Neural cell (in vitro differentiated cells): ENCODE measurements at regions not wholly inside any gene's neighbourhood (a gene's known extent, or its start where the extent isn't known, plus 50 kb on each side); places are given as distances from the start of the nearest gene placed in this dataset.

Experiments
- H2AFZ ChIP-seq: fragments of 200-600, 300-800 bp; sonication (generic), shearing (Covaris generic); 2 replicates; pipeline ENCODE4 v1.6.0; 2014; ENCODE audit warnings: low read depth, mild to moderate bottlenecking, antibody characterized with exemption, low read length, moderate library complexity
- H3F3A ChIP-seq: fragments of 200-600 bp; shearing (Covaris generic); 2 replicates; pipeline ENCODE4 v1.6.1; 2016; ENCODE audit warnings: mild to moderate bottlenecking, moderate library complexity, mixed read lengths, antibody characterized with exemption, low read length; ENCODE audit not compliant: insufficient read depth, poor library complexity, severe bottlenecking
- H3K27ac ChIP-seq: fragments of 200-600, 300-800 bp; sonication (generic), shearing (Covaris generic); 2 replicates; pipeline ENCODE4 v1.5.1; 2014; ENCODE audit warnings: mild to moderate bottlenecking, low read length, moderate library complexity
- H3K27me3 ChIP-seq: fragments of 300-800, 200-600 bp; sonication (generic), shearing (Covaris generic); 2 replicates; pipeline ENCODE4 v1.6.0; 2014; ENCODE audit warnings: mild to moderate bottlenecking, low read depth, low read length, moderate library complexity; ENCODE audit not compliant: insufficient read depth
- H3K36me3 ChIP-seq: fragments of 300-800, 200-600 bp; sonication (generic), shearing (Covaris generic); 2 replicates; pipeline ENCODE4 v1.5.1; 2014; ENCODE audit warnings: mild to moderate bottlenecking, antibody characterized with exemption, low read length, moderate library complexity; ENCODE audit not compliant: insufficient read depth
- H3K4me2 ChIP-seq: fragments of 300-800, 200-600 bp; sonication (generic), shearing (Covaris generic); 2 replicates; pipeline ENCODE4 v1.6.0; 2014; ENCODE audit warnings: mild to moderate bottlenecking, low read length
- H3K4me3 ChIP-seq: fragments of 300-800, 200-600 bp; sonication (generic), shearing (Covaris generic); 2 replicates; pipeline ENCODE4 v1.5.1; 2014; ENCODE audit warnings: mild to moderate bottlenecking, low read length, moderate library complexity
- H3K79me2 ChIP-seq: fragments of 200-600 bp; shearing (Covaris generic); replicated peaks from 2 replicates; pipeline ENCODE4 v1.6.0; 2014; ENCODE audit warnings: mild to moderate bottlenecking, low read length, moderate library complexity; ENCODE audit not compliant: insufficient read depth
- H3K9ac ChIP-seq: fragments of 300-800, 200-600 bp; sonication (generic), shearing (Covaris generic); 2 replicates; pipeline ENCODE4 v1.6.1; 2016; ENCODE audit warnings: mild to moderate bottlenecking, low read length, mixed read lengths
- H3K9me2 ChIP-seq: fragments of 200-600 bp; shearing (Covaris generic); 2 replicates; pipeline ENCODE4 v1.6.1; 2016; ENCODE audit warnings: mild to moderate bottlenecking, low read length, mixed read lengths; ENCODE audit not compliant: insufficient read depth
- H3K9me3 ChIP-seq: fragments of 200-600, 300-800 bp; sonication (generic), shearing (Covaris generic); 2 replicates; pipeline ENCODE4 v1.6.1; 2016; ENCODE audit warnings: mild to moderate bottlenecking, mixed run types, low read length, moderate library complexity, mixed read lengths
- H4K20me1 ChIP-seq: fragments of 200-600 bp; shearing (Covaris generic); 2 replicates; pipeline ENCODE4 v1.6.1; 2016; ENCODE audit warnings: mild to moderate bottlenecking, mixed run types; ENCODE audit not compliant: insufficient read depth
- EP300 ChIP-seq: fragments of 450-650 bp; conservative IDR thresholded peaks from 2 replicates; pipeline ENCODE4 v1.6.1; 2014; ENCODE audit warnings: antibody characterized with exemption, mild to moderate bottlenecking, moderate library complexity; ENCODE audit not compliant: poor library complexity, severe bottlenecking
- EZH2 ChIP-seq: fragments of 200-600, 300-800 bp; shearing (Covaris generic), sonication (generic); IDR thresholded peaks from 2 replicates; pipeline ENCODE4 v1.6.1; 2014; ENCODE audit warnings: antibody characterized with exemption, low read length, borderline replicate concordance, mild to moderate bottlenecking; ENCODE audit not compliant: insufficient read depth, poor library complexity, severe bottlenecking
- MXI1 ChIP-seq: fragments of 450-650 bp; conservative IDR thresholded peaks from 2 replicates; pipeline ENCODE4 v1.6.1; 2014; ENCODE audit warnings: antibody characterized with exemption, mild to moderate bottlenecking; ENCODE audit not compliant: poor library complexity, severe bottlenecking
- POLR2AphosphoS5 ChIP-seq: IDR thresholded peaks from 2 replicates; pipeline ENCODE4 v1.6.1; 2012
- RAD21 ChIP-seq: fragments of 450-650 bp; conservative IDR thresholded peaks from 2 replicates; pipeline ENCODE4 v1.6.1; 2014; ENCODE audit warnings: antibody characterized with exemption, mild to moderate bottlenecking, moderate library complexity
- REST ChIP-seq: IDR thresholded peaks from 2 replicates; pipeline ENCODE4 v1.6.1; 2012; ENCODE audit warnings: borderline replicate concordance
- SMC3 ChIP-seq: fragments of 450-650 bp; conservative IDR thresholded peaks from 2 replicates; pipeline ENCODE4 v1.6.1; 2014; ENCODE audit warnings: antibody characterized with exemption, mild to moderate bottlenecking, moderate library complexity; ENCODE audit not compliant: poor library complexity
- TAF1 ChIP-seq: IDR thresholded peaks from 2 replicates; pipeline ENCODE4 v1.6.1; 2012; ENCODE audit warnings: low read depth
- TF ChIP-seq, protein P1 (sequence below): fragments of 450-650 bp; IDR thresholded peaks from 2 replicates; pipeline ENCODE4 v1.5.1; 2014; ENCODE audit warnings: antibody characterized with exemption, mild to moderate bottlenecking, moderate library complexity; ENCODE audit not compliant: poor library complexity, severe bottlenecking

DNA sequence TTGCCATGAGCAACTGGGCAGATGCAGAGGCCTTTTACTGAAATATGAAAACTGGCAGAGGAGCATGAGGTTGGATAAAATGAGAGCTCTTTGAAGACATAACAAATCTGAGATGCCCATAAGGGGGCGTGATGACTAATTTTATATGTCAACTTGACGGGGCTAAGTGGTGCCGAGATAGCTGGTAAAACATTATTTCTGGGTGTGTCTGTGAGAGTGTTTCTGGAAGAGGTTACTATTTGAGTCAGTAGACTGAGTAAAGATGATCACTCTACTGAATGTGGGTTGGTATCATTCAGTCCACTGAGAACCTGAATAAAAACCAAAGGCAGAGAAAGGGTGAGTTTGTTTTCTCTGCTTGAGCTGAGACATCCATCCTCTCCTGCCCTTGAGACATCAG lies 454.2 kb downstream of the NPIPA7 start:
- no peak overlapping the region for H3K9ac ChIP-seq
- no peaks in the 10 kb centered on the region for H3K79me2 ChIP-seq
- H3K27me3 ChIP-seq: no peaks in the 10 kb centered on the region
- H3K9me2 ChIP-seq: no peaks in the 10 kb centered on the region
- no peak overlapping the region for H2AFZ ChIP-seq
- no peak for TF ChIP-seq EP300
- TF ChIP-seq, protein P1, sequence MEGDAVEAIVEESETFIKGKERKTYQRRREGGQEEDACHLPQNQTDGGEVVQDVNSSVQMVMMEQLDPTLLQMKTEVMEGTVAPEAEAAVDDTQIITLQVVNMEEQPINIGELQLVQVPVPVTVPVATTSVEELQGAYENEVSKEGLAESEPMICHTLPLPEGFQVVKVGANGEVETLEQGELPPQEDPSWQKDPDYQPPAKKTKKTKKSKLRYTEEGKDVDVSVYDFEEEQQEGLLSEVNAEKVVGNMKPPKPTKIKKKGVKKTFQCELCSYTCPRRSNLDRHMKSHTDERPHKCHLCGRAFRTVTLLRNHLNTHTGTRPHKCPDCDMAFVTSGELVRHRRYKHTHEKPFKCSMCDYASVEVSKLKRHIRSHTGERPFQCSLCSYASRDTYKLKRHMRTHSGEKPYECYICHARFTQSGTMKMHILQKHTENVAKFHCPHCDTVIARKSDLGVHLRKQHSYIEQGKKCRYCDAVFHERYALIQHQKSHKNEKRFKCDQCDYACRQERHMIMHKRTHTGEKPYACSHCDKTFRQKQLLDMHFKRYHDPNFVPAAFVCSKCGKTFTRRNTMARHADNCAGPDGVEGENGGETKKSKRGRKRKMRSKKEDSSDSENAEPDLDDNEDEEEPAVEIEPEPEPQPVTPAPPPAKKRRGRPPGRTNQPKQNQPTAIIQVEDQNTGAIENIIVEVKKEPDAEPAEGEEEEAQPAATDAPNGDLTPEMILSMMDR: no peak
- TF ChIP-seq EZH2: no peak
- TF ChIP-seq POLR2AphosphoS5: no peak
- no peak for TF ChIP-seq MXI1
- no peak for TF ChIP-seq TAF1
- TF ChIP-seq RAD21: no peak
- no peak for TF ChIP-seq REST
- no peak for TF ChIP-seq SMC3
- no peak overlapping the region for H3K4me3 ChIP-seq
- H3K36me3 ChIP-seq: no peaks in the 10 kb centered on the region
- no peak overlapping the region for H3K4me2 ChIP-seq
- H4K20me1 ChIP-seq: no peaks in the 10 kb centered on the region
- H3K9me3 ChIP-seq: no peaks in the 10 kb centered on the region
- H3F3A ChIP-seq: no peaks in the 10 kb centered on the region
- H3K27ac ChIP-seq: no peak overlapping the region

GRCh38 chr16:16850274-16850673 lies 471.3 kb downstream of the NPIPA7 start:
- Histone ChIP-seq H4K20me1 (no peaks in the 10 kb centered on the region), H3F3A (no peaks in the 10 kb centered on the region), H3K9me3 (no peaks in the 10 kb centered on the region), H3K79me2 (no peaks in the 10 kb centered on the region), H2AFZ (no peak overlapping the region), H3K36me3 (no peaks in the 10 kb centered on the region), H3K4me2 (no peak overlapping the region), H3K27ac (no peak overlapping the region), H3K9ac (no peak overlapping the region), H3K4me3 (no peak overlapping the region), H3K27me3 (no peaks in the 10 kb centered on the region), H3K9me2 (no peaks in the 10 kb centered on the region)
- TF ChIP-seq RAD21: no peak
- TF ChIP-seq EZH2: no peak
- TF ChIP-seq EP300: no peak
- no peak for TF ChIP-seq POLR2AphosphoS5
- TF ChIP-seq, protein P1: no peak
- no peak for TF ChIP-seq REST
- TF ChIP-seq MXI1: no peak
- no peak for TF ChIP-seq SMC3
- TF ChIP-seq TAF1: no peak
